HG02981 (cell line): ENCODE measurements at regions not wholly inside any gene's neighbourhood (a gene's known extent, or its start where the extent isn't known, plus 50 kb on each side); places are given as distances from the start of the nearest gene placed in this dataset.

Experiments
- ATAC-seq: cut with Tn5 transposase; IDR thresholded peaks from one replicate; pipeline ENCODE4 v1.9.1; 2021; ENCODE audit warnings: mild to moderate bottlenecking, moderate library complexity; ENCODE audit not compliant: unreplicated experiment

- no peak for ATAC-seq
These were observed 267.3 kb upstream of the LYZL1 start for GRCh38 chr10:29021591-29021990.

GRCh38 chr10:29022513-29022912, 266.4 kb upstream of the LYZL1 start:
- ATAC-seq = no peak

DNA sequence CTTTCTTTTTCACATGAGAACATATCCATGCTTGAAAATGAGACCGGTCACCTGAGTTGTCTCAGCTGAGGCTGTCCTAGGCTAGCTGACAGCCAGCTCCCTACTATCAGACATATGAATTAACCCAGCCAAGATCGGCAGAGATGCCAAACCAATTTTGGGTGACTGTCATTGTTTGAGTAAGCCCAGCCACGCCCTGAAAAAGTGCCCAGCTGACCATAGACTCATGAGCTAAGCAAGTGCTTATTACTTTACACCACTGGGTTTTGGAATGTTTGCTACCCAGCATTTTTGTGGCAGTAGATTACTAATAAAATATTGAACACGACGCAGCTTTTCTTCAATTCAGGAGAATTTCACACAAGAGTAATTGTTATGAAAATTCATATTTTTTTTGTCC, 265.2 kb upstream of the LYZL1 start:
- no peak for ATAC-seq

- no peak for ATAC-seq
These were observed 262.6 kb upstream of the LYZL1 start for GRCh38 chr10:29026065-29026797.

GRCh38 chr10:29026802-29027580, 261.9 kb upstream of the LYZL1 start:
- ATAC-seq = no peak

DNA sequence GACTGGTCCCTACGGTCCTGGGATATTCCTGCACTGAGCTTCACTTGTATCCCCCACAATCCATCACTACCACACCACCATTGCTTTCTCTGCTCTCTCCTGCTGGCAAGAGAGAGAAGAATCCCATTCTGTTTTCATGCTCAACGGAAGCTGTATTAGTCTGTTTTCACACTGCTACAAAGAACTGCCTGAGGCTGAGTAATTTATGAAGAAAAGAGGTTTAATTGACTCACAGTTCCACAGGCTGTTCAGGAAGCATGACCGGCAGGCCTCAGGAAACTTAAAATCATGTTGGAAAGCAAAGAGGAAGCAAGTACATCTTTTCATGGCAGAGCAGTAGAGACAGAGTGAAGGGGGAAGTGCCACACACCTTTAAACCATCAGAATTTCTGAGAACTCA, 260.4 kb upstream of the LYZL1 start:
- ATAC-seq = no peak

GRCh38 chr10:29030900-29031299, 258.0 kb upstream of the LYZL1 start:
- ATAC-seq = no peak

DNA sequence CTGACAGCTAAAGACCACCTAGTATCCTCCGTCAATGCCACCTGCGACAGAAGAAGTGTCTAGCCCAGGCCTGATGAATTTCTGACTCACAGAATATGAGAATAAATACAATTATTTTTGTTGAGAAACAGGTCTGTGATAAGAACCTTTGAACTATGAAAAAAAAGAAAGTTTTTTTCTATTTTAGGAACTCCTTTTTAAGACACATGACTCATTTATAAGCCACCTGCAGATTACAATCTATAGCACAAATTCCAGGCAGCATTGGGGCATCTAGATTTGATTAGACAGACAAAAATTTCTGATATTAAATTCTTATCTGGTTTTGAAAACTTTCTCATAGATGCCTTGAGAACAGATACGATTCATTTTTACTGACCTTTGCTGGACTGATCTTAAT, 256.7 kb upstream of the LYZL1 start:
- ATAC-seq = no peak

DNA sequence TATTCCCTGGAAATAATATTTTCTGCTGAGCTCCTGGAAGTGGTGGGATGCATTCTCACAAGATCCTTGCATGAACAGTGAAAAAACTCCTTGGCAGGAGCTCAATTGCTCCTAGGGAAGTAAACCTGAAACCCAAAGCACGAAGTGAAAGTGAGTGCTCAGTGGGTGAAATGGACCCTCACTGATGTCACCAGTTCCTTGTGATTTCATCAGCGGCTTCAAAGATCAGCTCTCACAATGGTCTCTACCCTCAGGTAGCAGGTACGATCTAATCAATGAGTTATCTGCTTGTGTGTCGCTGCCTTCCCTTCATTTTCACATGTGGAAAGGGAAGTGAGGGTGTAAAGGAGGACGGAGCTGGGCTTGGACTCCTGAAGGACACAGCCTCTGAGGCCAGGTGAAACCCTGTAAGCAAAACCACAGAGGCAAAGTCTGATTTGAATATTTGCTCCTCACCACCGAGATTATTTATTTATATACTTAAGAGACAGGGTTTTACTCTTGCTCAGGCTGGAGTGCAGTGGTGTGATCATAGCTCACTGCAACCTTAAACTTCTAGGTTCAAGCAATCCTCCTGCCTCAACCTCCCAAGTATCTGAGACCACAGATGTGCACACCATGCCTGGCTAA, 255.4 kb upstream of the LYZL1 start:
- ATAC-seq = no peak

GRCh38 chr10:29034592-29034991, 254.3 kb upstream of the LYZL1 start:
- no peak for ATAC-seq

GRCh38 chr10:29035721-29036120, 253.1 kb upstream of the LYZL1 start:
- ATAC-seq = no peak

- ATAC-seq = no peak
These were observed 251.3 kb upstream of the LYZL1 start for GRCh38 chr10:29037348-29038113.

GRCh38 chr10:29039091-29039490, 249.8 kb upstream of the LYZL1 start:
- no peak for ATAC-seq

GRCh38 chr10:29039677-29040189, 249.1 kb upstream of the LYZL1 start:
- no peak for ATAC-seq

DNA sequence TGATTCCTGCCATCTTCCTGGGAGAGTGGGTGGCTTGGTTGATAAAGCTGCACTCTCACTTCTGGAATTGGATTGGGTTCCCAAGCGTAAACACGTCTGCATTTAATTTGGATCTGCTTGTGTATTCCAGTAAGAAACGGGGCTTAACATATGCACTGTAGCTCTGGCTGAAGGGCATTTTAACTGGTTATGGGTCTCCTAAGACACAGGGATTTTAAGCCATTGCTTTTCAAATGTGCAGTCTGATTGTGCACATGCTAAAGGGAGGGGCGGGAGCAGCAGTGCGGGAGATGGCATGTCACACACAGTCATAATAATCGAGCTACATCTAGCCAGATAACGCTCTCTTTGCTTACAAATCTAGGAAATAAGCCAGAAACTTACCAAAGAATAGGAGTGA, 247.3 kb upstream of the LYZL1 start:
- ATAC-seq = no peak

DNA sequence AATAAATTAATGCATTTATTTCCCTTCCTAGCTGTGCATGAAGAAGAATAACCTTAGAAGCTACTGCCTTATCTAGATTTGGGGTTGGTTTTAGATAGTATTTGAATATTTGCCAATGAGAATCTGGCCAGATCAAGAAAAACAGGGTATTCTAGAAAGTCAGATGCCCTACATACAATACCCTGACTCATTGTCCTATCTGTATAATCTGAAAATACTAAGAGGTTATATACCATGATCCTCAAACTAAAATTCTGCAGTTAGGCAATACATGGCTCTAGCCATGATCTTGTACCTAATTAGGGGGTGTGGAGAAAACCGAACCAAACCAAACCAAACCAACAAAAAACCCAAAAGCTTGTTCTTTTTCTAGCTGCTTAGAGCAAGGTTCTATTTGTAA, 240.4 kb upstream of the LYZL1 start:
- ATAC-seq = no peak

- ATAC-seq = peak; percentile 63
These were observed 238.8 kb upstream of the LYZL1 start for GRCh38 chr10:29050081-29050480.

DNA sequence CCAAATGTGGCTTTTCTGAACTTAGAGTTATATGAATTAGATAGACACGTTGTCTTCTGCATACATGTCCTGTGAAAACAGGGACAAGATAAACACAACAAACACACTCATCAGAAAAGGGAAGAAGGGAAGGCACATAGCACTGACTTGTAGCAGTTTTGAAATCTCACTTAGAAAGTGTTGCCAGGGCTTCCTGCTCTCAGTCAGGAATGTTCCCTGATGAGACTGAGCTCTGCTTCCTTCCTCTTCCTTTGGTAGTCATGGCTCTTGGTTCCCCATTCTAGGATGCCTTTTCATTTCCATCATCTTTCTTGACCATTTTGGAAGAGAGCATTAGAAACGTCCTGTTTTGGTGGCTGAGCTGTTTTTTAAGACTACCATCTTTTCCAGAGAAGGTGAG, 233.8 kb upstream of the LYZL1 start:
- no peak for ATAC-seq

DNA sequence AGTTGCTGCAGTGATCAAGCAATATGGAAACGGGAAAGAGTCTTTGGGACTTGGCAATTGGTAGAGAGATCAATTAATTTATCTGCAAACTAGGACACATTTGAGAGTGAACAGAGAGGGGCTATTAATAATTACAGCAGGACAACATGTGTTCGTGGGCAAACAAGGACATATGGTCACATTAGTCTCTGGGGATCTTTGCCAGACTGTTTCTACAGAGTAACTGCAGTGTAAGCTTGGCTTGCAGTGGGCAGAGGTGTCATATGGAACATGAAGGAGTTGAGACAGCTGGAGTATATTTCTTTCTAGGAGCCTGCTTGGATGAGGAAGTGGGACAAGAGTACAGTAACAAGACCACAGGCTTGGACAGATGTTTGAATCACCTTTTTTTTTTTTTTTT, 232.1 kb upstream of the LYZL1 start:
- no peak for ATAC-seq

GRCh38 chr10:29057822-29058331, 231.0 kb upstream of the LYZL1 start:
- ATAC-seq = no peak
